Testis (tissue), 2 donors: ENCODE measurements at regions not wholly inside any gene's neighbourhood (a gene's known extent, or its start where the extent isn't known, plus 50 kb on each side); places are given as distances from the start of the nearest gene placed in this dataset.

Experiments
- CTCF ChIP-seq, 3 experiments: fragments of 450-650 bp in 2 of 3; fragments of 200-600 bp in 1 of 3; sonication (generic) in 1 of 3; IDR thresholded peaks; one replicate each; pipeline ENCODE4 v1.5.1; 2016 to 2019; ENCODE audit warnings: antibody characterized with exemption in 3 of 3, mild to moderate bottlenecking in 2 of 3, moderate library complexity in 1 of 3
- POLR2A ChIP-seq: fragments of 450-650 bp; IDR thresholded peaks from one replicate; pipeline ENCODE4 v1.6.1; 2017; ENCODE audit warnings: antibody characterized with exemption, mild to moderate bottlenecking, moderate library complexity

- TF ChIP-seq POLR2A (no peak), CTCF (IDR thresholded peaks at IDR 0.05) (no peak)
These were observed 547.7 kb upstream of the DPP6 start for GRCh38 chr7:153504288-153505075.
